EH (cell line): ENCODE measurements at regions not wholly inside any gene's neighbourhood (a gene's known extent, or its start where the extent isn't known, plus 50 kb on each side); places are given as distances from the start of the nearest gene placed in this dataset.
"Not testable (repeated sequence)": the region's sequence is repeated elsewhere in the genome, so short reads cannot be mapped to it uniquely, and the experiment has no call there.

ENCODE experiments used
- DNase-seq: peaks from one replicate; pipeline ENCODE4 v3.0.0-alpha.2; 2015; ENCODE audit warnings: low read depth

- no peak for DNase-seq
Measured at GRCh38 chr1:72524021-72524420, 241.7 kb upstream of the NEGR1 start.

GRCh38 chr1:72521659-72522058 lies 239.3 kb upstream of the NEGR1 start:
- no peak for DNase-seq

GRCh38 chr1:72516826-72517225 lies 234.5 kb upstream of the NEGR1 start:
- peak; percentile 14 for DNase-seq

- peak; percentile 5 for DNase-seq
Measured at GRCh38 chr1:72516264-72516663, 233.9 kb upstream of the NEGR1 start.

GRCh38 chr1:72498371-72498770 lies 216.0 kb upstream of the NEGR1 start:
- DNase-seq: no peak

- DNase-seq: no peak
Measured at GRCh38 chr1:72489801-72490200, 207.5 kb upstream of the NEGR1 start.

- DNase-seq: peak; percentile 47
Measured at GRCh38 chr1:72485801-72486200, 203.5 kb upstream of the NEGR1 start.

- DNase-seq: no peak
Measured at GRCh38 chr1:72483846-72484357, 201.6 kb upstream of the NEGR1 start.

- no peak for DNase-seq
Measured at GRCh38 chr1:72482736-72483413, 200.5 kb upstream of the NEGR1 start.

- no peak for DNase-seq
Measured at GRCh38 chr1:72481420-72481970, 199.2 kb upstream of the NEGR1 start.

- no peak for DNase-seq
Measured at GRCh38 chr1:72466376-72466775, 184.0 kb upstream of the NEGR1 start.

GRCh38 chr1:72462186-72462905 lies 180.0 kb upstream of the NEGR1 start:
- no peak for DNase-seq

- DNase-seq: peak; percentile 56
Measured at GRCh38 chr1:72442262-72442661, 159.9 kb upstream of the NEGR1 start.

- DNase-seq: peak; percentile 48
Measured at GRCh38 chr1:72439036-72439435, 156.7 kb upstream of the NEGR1 start.

- peak; percentile 30 for DNase-seq
Measured at GRCh38 chr1:72438270-72438669, 155.9 kb upstream of the NEGR1 start.

- peak; percentile 26 for DNase-seq
Measured at GRCh38 chr1:72435025-72435424, 152.7 kb upstream of the NEGR1 start.

- no peak for DNase-seq
Measured at GRCh38 chr1:72434070-72434469, 151.7 kb upstream of the NEGR1 start.

GRCh38 chr1:72433591-72433990 lies 151.3 kb upstream of the NEGR1 start:
- DNase-seq: no peak

GRCh38 chr1:72432645-72433267 lies 150.4 kb upstream of the NEGR1 start:
- no peak for DNase-seq

GRCh38 chr1:72431810-72432209 lies 149.5 kb upstream of the NEGR1 start:
- DNase-seq: no peak

GRCh38 chr1:72428276-72428675 lies 145.9 kb upstream of the NEGR1 start:
- DNase-seq: not testable (repeated sequence)

- DNase-seq: no peak
Measured at GRCh38 chr1:72419229-72419628, 136.9 kb upstream of the NEGR1 start.

- peak; percentile 31 for DNase-seq
Measured at GRCh38 chr1:72412286-72412685, 129.9 kb upstream of the NEGR1 start.
